HEK293T (cell line): ENCODE measurements at regions not wholly inside any gene's neighbourhood (a gene's known extent, or its start where the extent isn't known, plus 50 kb on each side); places are given as distances from the start of the nearest gene placed in this dataset.

Experiments used
- BHLHE40 ChIP-seq: fragments of 450-650 bp; IDR thresholded peaks from 2 replicates; pipeline ENCODE4 v1.6.1; 2016; ENCODE audit warnings: mild to moderate bottlenecking, moderate library complexity, borderline replicate concordance
- ELF4 ChIP-seq: fragments of 450-650 bp; IDR thresholded peaks from 2 replicates; pipeline ENCODE4 v1.6.1; 2017; ENCODE audit warnings: antibody characterized with exemption
- FOXA1 ChIP-seq: fragments of 450-650 bp; IDR thresholded peaks from 2 replicates; pipeline ENCODE4 v1.6.1; 2016; ENCODE audit warnings: mild to moderate bottlenecking
- FOXK2 ChIP-seq: fragments of 450-650 bp; IDR thresholded peaks from 2 replicates; pipeline ENCODE4 v1.6.1; 2016; ENCODE audit warnings: mild to moderate bottlenecking
- FOXM1 ChIP-seq: fragments of 450-650 bp; IDR thresholded peaks from 2 replicates; pipeline ENCODE4 v1.6.1; 2017; ENCODE audit warnings: mild to moderate bottlenecking, borderline replicate concordance
- NFRKB ChIP-seq: fragments of 450-650 bp; IDR thresholded peaks from 2 replicates; pipeline ENCODE4 v1.6.1; 2016; ENCODE audit warnings: mild to moderate bottlenecking, moderate library complexity
- SP1 ChIP-seq: fragments of 450-650 bp; IDR thresholded peaks from 2 replicates; pipeline ENCODE4 v1.6.1; 2017
- SUZ12 ChIP-seq: fragments of 450-650 bp; IDR thresholded peaks from 2 replicates; pipeline ENCODE4 v1.6.1; 2016; ENCODE audit warnings: mild to moderate bottlenecking
- TARDBP ChIP-seq: fragments of 450-650 bp; IDR thresholded peaks from 2 replicates; pipeline ENCODE4 v1.6.1; 2016

DNA sequence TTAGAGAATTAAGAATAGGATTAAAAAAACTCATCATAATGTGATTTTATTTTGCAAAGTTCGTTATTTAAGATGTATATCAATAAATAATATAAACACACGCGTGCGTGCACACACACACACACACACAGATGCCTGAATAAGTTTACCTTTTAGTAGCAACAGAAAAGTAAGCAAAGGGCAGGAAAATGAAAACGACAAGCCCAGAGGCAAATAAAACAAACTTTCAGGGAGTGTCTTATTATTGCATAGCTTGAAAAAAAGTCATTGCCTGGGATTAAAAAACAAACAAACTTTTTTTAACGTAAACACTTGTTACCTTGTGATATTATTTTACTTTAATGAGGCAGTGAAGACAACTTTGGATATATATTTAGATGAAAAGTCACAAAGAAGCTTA lies 226.4 kb downstream of the BAMBI start:
- TF ChIP-seq ELF4 (no peak), FOXA1 (no peak), NFRKB (no peak), FOXM1 (no peak), BHLHE40 (no peak), SUZ12 (no peak), FOXK2 (no peak), TARDBP (no peak), SP1 (no peak)
